ENCODE measurements at regions not wholly inside any gene's neighbourhood (a gene's known extent, or its start where the extent isn't known, plus 50 kb on each side); places are given as distances from the start of the nearest gene placed in this dataset.

GRCh38 chr5:165579911-165580310, 2074.5 kb downstream of the MAT2B start:
- no peaks in the 10 kb centered on the region for H3K27me3 ChIP-seq (ENCODE audit: control insufficient read depth, insufficient read depth, low read length)
- TF ChIP-seq, protein P1, sequence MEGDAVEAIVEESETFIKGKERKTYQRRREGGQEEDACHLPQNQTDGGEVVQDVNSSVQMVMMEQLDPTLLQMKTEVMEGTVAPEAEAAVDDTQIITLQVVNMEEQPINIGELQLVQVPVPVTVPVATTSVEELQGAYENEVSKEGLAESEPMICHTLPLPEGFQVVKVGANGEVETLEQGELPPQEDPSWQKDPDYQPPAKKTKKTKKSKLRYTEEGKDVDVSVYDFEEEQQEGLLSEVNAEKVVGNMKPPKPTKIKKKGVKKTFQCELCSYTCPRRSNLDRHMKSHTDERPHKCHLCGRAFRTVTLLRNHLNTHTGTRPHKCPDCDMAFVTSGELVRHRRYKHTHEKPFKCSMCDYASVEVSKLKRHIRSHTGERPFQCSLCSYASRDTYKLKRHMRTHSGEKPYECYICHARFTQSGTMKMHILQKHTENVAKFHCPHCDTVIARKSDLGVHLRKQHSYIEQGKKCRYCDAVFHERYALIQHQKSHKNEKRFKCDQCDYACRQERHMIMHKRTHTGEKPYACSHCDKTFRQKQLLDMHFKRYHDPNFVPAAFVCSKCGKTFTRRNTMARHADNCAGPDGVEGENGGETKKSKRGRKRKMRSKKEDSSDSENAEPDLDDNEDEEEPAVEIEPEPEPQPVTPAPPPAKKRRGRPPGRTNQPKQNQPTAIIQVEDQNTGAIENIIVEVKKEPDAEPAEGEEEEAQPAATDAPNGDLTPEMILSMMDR (IDR thresholded peaks at IDR 0.05; ENCODE audit: insufficient read depth, low read length, poor library complexity, severe bottlenecking) = no peak

GRCh38 chr5:165594693-165595092, 2089.3 kb downstream of the MAT2B start:
- no peaks in the 10 kb centered on the region for H3K27me3 ChIP-seq (ENCODE audit: control insufficient read depth, insufficient read depth, low read length)
- H3K36me3 ChIP-seq (ENCODE audit: control insufficient read depth, insufficient read depth, low read length) = no peaks in the 10 kb centered on the region
- TF ChIP-seq, protein P1 (IDR thresholded peaks at IDR 0.05; ENCODE audit: insufficient read depth, low read length, poor library complexity, severe bottlenecking) = no peak
- no peak overlapping the region for H3K4me3 ChIP-seq (ENCODE audit: low read depth, low read length)
- no peak for DNase-seq (ENCODE audit: low read depth)

More at GRCh38 chr5:165579911-165580310, 2074.5 kb downstream of the MAT2B start:
- Histone ChIP-seq H3K36me3 (ENCODE audit: control insufficient read depth, insufficient read depth, low read length) (no peaks in the 10 kb centered on the region), H3K4me3 (ENCODE audit: low read depth, low read length) (no peak overlapping the region)
- no peak for DNase-seq (ENCODE audit: low read depth)

DNA sequence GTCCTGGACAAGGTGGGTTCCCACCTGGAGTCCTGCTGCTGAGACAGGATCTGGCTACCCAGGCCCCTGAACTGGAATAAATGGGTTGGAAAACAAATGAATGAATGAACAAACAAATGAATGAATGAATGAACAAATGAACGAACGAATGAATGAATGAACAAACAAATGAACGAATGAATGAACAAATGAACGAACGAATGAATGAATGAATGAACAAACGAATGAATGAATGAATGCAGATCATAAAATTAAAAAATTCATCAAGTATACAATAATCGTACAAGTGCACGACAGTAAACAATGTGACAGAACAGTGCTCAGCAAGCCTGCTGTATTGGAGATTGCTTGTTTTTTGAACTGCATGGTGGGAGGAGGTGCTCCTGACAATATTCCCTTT, 2097.1 kb downstream of the MAT2B start:
- Histone ChIP-seq H3K36me3 (ENCODE audit: control insufficient read depth, insufficient read depth, low read length) (no peaks in the 10 kb centered on the region), H3K27me3 (ENCODE audit: control insufficient read depth, insufficient read depth, low read length) (no peaks in the 10 kb centered on the region), H3K4me3 (ENCODE audit: low read depth, low read length) (no peak overlapping the region)
- no peak for DNase-seq (ENCODE audit: low read depth)
- TF ChIP-seq, protein P1 (IDR thresholded peaks at IDR 0.05; ENCODE audit: insufficient read depth, low read length, poor library complexity, severe bottlenecking) = no peak

DNA sequence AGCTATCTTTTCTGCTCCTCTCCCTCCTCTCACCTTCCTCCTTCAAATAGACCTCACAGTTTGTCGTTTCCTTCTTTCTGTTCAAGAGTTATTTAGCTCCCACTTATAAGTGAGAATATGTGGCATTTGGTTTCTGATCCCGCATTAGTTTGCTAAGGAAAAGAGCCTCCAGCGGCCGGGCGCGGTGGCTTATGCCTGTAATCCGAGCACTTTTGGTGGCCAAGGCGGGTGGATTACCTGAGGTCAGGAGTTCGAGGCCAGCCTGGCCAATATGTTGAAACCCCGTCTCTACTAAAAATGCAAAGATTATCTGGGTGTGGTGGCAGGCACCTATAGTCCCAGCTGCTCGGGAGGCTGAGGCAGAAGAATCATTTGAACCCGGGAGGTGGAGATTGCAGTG, 2101.6 kb downstream of the MAT2B start:
- H3K36me3 ChIP-seq (ENCODE audit: control insufficient read depth, insufficient read depth, low read length) = no peaks in the 10 kb centered on the region
- no peaks in the 10 kb centered on the region for H3K27me3 ChIP-seq (ENCODE audit: control insufficient read depth, insufficient read depth, low read length)
- TF ChIP-seq, protein P1 (IDR thresholded peaks at IDR 0.05; ENCODE audit: insufficient read depth, low read length, poor library complexity, severe bottlenecking) = no peak
- no peak for DNase-seq (ENCODE audit: low read depth)
- H3K4me3 ChIP-seq (ENCODE audit: low read depth, low read length) = no peak overlapping the region

- Histone ChIP-seq H3K4me3 (ENCODE audit: low read depth, low read length) (no peak overlapping the region), H3K27me3 (ENCODE audit: control insufficient read depth, insufficient read depth, low read length) (no peaks in the 10 kb centered on the region), H3K36me3 (ENCODE audit: control insufficient read depth, insufficient read depth, low read length) (no peaks in the 10 kb centered on the region)
- TF ChIP-seq, protein P1 (IDR thresholded peaks at IDR 0.05; ENCODE audit: insufficient read depth, low read length, poor library complexity, severe bottlenecking) = no peak
- DNase-seq (ENCODE audit: low read depth) = no peak
These were observed 2104.5 kb downstream of the MAT2B start for GRCh38 chr5:165609871-165610270.

Data from kidney epithelial cell (primary cell).